HG03045 (cell line): ENCODE measurements at regions not wholly inside any gene's neighbourhood (a gene's known extent, or its start where the extent isn't known, plus 50 kb on each side); places are given as distances from the start of the nearest gene placed in this dataset.

Experiments used
- ATAC-seq: cut with Tn5 transposase; IDR thresholded peaks from one replicate; pipeline ENCODE4 v1.9.1; 2021; ENCODE audit warnings: mild to moderate bottlenecking, moderate library complexity; ENCODE audit not compliant: unreplicated experiment

DNA sequence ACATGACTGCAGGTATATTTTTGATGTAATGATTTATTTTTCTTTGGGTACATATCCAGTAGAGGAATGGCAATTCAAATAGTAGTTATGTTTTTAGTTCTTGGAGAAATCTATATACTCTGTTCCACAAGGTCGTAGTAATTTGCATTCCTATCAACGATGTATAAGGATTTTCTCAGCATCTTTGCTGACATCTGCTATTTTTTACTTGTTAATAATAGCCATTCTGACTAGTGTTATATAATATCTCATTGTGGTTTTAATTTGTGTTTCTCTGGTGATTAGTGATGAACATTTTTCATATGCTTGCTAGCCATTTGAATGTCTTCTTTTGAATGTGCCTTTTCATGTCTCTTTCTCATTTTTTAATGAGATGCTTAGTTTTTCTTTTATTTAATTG lies 292.1 kb upstream of the RGS18 start:
- ATAC-seq: no peak

- ATAC-seq: no peak
Measured at GRCh38 chr1:191869790-191870312, 288.4 kb upstream of the RGS18 start.

- ATAC-seq: no peak
Measured at GRCh38 chr1:191870490-191870889, 287.8 kb upstream of the RGS18 start.

- ATAC-seq: no peak
Measured at GRCh38 chr1:191875994-191876393, 282.3 kb upstream of the RGS18 start.

DNA sequence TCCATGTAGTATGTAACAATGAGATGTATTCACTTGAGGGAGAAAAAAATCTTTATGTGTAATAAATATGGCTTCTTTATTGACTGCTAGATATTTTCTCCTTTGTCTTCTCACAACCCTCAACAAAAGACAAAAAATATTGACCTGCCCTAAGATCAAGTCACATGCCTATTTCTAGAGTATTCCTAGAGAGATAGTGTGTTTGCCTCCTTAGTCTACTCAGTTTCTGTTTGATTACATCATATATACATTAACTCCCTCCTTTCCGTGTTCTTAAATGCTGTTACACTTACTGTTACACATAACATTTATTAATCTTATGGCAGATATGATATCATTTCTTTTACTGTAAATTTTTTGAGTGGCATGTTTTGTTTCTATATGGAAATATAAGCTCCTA lies 281.6 kb upstream of the RGS18 start:
- ATAC-seq: no peak

- ATAC-seq: no peak
Measured at GRCh38 chr1:191882870-191883269, 275.4 kb upstream of the RGS18 start.

DNA sequence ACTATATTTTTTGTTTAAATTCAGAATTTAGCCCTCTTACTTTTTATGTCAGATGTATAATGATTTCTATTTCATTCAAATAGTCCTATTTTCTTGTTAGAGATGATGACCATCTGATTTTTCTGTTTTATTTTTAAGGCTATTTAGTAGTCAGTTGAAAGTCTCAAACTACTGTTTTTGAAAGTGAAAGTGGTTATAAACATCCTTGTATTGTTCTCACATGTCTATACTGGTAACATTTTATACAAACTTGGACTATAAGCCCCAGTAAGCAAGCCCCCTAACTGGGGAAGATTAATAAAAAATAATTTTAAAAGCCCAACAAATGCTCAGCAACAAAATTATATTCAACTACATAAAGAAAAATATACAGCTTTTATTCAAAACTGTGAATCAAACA lies 271.3 kb upstream of the RGS18 start:
- no peak for ATAC-seq

DNA sequence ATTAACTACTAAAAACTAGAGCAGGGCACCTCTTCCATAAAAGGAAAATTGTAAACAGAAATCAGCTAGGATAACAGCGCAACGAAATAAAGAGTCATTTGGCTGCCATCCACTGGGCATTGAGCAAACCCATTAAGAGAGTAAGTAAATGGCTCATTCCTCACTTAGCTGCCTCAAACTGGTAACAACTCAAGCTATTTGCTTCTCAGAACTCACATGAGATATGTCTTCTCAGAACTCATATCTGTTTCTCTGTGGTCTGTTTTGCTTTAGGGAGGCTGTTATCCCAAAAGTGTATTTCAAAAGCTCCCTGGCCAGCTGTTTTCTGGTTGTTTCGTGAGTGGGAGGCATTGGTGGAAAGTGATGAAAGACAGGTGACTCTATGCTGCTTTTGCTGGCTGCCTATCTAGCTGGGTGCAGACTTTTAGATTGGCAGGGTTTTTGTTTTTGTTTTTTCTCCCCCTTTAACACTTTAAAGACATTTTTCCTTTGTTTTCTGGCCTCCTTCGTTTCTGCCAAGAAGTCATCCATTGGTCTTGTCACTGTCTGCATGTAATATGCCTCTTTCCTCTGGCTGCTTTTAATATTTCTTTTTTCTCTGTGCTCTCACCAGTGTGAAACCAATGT lies 269.2 kb upstream of the RGS18 start:
- ATAC-seq: no peak

DNA sequence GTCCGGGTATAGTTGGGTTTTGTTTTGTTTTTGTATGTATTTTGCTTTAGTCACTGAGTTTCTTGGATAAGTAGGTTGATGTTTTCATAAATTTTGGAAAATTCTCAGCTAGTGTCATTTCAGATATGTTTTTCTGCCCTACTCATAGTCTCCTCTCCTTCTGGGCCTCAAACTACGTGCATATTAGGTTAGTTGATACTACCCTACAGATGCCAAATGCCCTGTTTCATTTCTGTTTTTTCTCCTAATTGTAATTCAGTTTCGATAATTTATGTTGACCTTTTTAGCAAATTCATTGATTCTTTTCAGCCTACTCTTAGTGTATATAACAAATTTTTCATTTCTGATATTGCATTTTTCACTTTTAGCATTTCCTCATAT lies 268.6 kb upstream of the RGS18 start:
- ATAC-seq: no peak

DNA sequence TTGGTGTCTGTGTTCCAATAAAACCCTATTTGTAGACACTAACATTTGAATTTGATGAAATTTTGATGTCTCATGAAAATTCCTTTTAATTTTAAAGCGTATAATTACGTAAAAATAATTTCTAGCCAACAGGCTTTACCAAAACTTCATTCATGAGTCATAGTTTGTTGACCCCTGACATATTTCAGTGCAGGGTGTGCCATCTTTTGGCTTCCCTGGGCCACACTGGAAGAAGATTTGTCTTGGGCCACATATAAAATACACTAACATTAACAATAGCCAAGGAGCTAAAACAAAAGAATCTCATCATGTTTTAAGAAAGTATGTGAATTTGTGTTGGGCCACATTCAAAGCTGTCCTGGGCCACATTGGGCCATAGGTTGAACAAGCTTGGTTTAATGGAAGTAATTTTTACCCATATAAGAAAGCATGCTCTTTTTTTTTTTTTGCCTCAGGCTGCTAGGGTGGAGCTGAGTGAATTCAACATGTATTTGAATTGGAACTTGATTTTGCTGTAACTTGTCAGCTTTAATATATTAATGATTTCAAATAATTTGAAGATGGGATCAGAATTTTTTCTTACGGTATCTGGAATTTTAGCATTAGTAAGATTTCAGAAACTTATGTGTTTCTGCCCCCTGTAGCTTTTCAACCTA lies 267.7 kb upstream of the RGS18 start:
- ATAC-seq: no peak

DNA sequence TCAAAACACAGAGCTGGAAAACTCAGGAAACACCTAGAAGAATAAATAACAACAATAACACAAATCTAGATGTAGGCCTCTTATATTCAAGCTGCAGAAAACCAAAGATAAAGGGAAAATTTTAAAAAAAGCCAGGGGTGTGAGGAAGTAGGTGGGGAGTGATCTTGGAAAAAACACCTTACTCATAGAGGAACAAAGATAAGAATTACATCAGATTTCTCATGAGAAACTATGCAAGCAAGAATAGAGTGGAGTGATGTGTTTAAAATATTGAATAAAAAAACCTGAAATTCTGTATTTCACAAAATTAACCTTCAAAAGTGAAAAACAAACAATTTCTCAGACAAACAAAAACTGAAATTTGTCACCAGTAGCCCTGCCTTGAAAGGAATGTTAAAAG lies 265.5 kb upstream of the RGS18 start:
- no peak for ATAC-seq

- ATAC-seq: no peak
Measured at GRCh38 chr1:191895049-191895448, 263.2 kb upstream of the RGS18 start.

DNA sequence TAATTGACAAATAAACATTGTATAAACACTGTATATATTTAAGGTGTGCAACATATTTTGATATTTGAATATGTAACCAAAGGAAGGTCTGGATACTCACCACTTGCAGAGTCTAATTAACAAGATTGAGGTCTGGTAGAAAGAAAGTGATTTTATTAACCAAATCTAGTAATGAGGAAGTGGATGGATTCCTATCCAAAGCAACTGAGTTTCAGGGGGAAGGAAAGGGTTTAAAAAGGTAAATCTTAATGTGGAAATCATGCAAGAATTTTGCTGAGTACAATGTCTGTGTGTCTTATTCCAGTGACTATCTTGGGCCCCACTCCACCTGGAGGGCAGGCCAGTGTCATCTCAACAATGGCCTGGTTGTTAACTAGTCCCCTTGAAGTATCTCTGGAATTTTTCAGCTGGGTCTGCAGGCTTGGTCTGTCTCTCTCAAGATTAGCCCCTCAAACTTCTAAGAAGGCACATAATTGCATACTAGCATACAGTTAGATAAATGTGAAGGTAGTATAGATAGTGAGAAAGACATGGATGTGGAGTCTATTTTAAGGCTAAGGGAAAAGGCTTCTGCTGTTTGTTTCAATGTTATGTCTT lies 262.7 kb upstream of the RGS18 start:
- ATAC-seq: no peak

DNA sequence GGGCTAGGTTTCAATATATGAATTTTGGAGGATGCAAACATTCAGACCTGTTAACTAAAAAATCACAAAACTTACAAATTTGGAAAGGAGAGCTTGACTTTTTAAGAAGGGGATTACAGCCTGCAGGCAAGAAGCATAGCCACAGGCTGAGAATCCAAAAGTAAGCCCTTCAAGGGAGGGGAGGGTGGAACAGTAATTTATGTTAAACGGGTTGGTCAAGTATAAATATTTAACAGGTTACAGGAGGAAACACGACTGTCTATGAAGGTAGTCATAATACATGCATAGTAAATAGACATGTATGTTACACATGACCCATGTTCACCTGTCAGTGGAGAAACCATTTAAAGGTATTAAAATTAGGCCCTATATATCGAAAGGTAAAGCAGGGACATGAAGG lies 261.1 kb upstream of the RGS18 start:
- ATAC-seq: no peak

- no peak for ATAC-seq
Measured at GRCh38 chr1:191901651-191902050, 256.6 kb upstream of the RGS18 start.

- ATAC-seq: no peak
Measured at GRCh38 chr1:191904991-191905390, 253.3 kb upstream of the RGS18 start.

DNA sequence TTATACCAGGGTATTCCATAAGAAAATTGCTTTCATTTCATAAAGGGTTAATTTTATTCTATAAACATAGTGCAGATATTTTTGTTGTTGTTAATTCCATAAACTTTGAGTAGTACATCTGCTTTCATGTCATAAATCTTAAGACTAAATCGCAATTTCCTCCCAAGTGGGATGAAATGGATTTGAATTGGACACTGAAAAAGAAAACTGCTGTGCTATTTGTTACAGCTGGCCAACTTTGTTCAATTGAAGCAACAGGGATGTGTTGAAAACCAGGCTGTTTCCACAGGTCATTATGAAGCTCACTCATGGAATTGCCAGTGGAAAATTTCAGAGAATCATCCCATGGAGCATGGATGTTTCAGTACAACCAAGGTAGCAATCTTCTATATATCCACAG lies 252.5 kb upstream of the RGS18 start:
- no peak for ATAC-seq

DNA sequence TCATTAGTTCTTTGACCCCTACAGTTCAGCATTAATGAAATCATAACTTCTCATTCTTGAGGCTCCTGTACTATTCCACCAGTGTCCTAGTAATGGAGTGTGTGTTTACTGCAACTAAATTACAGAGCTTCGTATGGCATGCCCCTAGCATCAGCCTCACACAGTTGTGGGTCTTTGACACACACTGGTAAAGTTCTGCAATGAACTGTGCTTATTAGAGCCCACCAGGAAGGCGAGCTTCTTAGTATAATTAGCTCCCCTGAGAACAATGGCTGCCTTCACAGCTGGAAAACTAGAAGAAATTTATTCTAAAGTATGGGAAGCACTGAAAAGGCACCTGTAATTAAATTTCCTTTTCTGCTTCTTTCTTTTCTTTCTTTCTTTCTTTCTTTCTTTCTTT lies 251.1 kb upstream of the RGS18 start:
- no peak for ATAC-seq

- no peak for ATAC-seq
Measured at GRCh38 chr1:191910245-191910644, 248.0 kb upstream of the RGS18 start.

- peak; percentile 52 for ATAC-seq
Measured at GRCh38 chr1:191912517-191912916, 245.7 kb upstream of the RGS18 start.

GRCh38 chr1:191913260-191913977 lies 244.8 kb upstream of the RGS18 start:
- ATAC-seq: no peak

DNA sequence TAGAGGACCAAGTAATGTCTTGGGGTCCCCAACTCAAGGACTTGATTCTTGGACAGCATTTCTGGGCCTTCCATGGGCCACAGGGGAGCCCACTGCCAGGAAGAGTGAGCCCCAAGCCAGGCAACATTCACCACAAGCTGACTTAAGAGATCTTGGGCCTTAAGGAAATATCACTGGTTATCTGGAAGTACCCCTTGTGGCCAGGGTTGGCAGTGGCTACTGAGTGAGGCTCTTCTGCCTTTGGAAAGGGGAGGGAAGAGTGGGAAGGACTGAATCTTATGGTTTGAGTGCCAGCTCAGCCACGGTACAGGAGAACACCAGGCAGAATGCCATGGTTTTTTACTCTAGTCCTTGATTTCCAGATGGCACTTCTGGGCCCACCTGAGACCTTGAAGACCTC lies 228.9 kb upstream of the RGS18 start:
- no peak for ATAC-seq
